Prostate gland (tissue), 2 donors: ENCODE measurements at regions not wholly inside any gene's neighbourhood (a gene's known extent, or its start where the extent isn't known, plus 50 kb on each side); places are given as distances from the start of the nearest gene placed in this dataset.

Experiments used
- CTCF ChIP-seq, 4 experiments: fragments of 200-600 bp in 2 of 4; fragments of 450-650 bp in 2 of 4; sonication (generic) in 2 of 4; IDR thresholded peaks; 1 replicate in 3 of 4; 2 replicates in 1 of 4; pipeline ENCODE4 v1.5.1; 2016 to 2019; ENCODE audit warnings: antibody characterized with exemption in 4 of 4, mild to moderate bottlenecking in 2 of 4, moderate library complexity in 2 of 4
- POLR2A ChIP-seq: fragments of 450-650 bp; IDR thresholded peaks from one replicate; pipeline ENCODE4 v1.6.1; 2016; ENCODE audit warnings: antibody characterized with exemption, mild to moderate bottlenecking
- POLR2AphosphoS5 ChIP-seq: sonication (generic); formaldehyde crosslinking; IDR thresholded peaks from one replicate; pipeline ENCODE4 v1.6.1; 2017; ENCODE audit warnings: antibody characterized with exemption

GRCh38 chr1:166573199-166573598 is 266.1 kb upstream of the POGK start:
- TF ChIP-seq POLR2AphosphoS5 = no peak
- no peak for TF ChIP-seq CTCF (IDR thresholded peaks at IDR 0.05)
- TF ChIP-seq POLR2A = no peak
